GM21717 (cell line): ENCODE measurements at regions not wholly inside any gene's neighbourhood (a gene's known extent, or its start where the extent isn't known, plus 50 kb on each side); places are given as distances from the start of the nearest gene placed in this dataset.

ENCODE experiments used
- ATAC-seq: cut with Tn5 transposase; IDR thresholded peaks from one replicate; pipeline ENCODE4 v1.9.1; 2021; ENCODE audit warnings: mild to moderate bottlenecking, moderate library complexity; ENCODE audit not compliant: unreplicated experiment

DNA sequence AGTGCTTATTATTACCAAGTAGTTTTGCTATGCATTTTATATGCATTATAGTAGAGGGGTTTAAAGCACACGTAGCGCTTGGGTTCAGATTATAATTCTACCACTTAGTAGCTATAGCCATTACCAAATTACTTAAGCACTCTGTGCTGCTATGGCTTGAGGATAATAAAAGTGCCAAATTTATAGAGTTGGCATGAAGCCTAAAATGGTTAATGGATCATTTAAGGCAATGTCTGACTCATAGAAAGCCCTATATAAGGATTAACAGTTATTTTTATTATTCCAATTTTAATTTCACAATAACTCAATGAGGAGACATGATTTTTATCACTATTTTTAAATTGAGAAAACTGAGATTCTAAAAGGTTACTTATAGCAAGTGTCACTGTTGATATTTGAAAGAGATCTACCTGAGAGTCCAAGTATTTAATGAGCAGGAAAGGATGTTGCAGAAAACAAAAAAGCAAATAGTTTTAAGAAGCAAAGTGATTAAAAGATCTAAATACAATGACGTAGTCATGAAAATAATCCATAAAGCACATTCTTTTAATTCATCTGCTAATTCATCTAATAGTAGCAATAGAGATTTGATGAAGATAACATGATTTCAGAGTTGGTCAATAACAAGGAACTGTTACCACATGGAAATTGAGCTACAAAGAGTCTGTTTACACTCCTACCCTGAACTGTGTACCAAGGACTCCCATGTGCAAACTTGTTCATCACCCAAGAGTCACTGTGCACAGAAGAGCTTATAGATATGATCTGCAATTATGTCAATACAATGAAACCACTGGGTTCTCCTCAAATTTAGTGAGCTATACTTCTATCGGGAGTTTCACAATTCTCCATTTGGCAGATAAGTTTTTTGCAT, 78.8 kb upstream of the DTNA start:
- no peak for ATAC-seq

DNA sequence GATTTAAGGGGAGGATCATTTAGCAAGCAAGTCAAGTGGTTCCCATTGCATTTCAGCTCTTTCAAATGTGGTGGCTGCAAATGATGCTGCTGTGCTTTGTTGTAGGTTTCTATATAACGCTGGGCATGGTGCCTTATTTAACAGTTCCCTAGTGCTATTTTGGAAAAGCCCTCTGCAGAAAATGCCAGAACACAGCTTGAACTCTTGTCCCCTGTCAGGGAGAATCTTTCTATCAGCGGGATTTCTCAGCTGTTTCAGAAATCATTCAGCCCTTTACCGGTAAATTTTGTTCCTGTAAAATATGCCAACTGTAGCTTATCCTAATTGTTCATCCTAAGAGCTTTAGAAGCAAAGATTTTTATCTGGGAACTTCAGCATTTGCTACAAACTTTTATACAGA, 77.8 kb upstream of the DTNA start:
- no peak for ATAC-seq

DNA sequence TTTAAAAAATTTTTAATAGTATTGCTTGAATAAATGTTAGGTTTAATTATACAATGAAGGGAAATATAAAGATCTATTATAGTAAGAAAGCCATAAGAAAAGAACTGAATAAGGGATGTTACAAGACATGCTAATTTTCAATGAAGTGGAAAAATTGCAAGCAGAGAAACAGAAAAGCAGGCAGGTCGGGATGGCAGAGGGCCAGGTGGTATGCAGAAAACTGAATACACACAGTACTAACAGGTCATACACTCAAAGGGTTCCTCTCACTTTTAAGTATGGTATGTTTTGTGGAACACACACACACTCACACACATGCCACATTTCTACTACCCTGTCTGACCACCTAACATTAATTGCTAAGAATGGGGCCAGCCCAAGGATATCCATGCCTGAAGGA, 76.7 kb upstream of the DTNA start:
- no peak for ATAC-seq

DNA sequence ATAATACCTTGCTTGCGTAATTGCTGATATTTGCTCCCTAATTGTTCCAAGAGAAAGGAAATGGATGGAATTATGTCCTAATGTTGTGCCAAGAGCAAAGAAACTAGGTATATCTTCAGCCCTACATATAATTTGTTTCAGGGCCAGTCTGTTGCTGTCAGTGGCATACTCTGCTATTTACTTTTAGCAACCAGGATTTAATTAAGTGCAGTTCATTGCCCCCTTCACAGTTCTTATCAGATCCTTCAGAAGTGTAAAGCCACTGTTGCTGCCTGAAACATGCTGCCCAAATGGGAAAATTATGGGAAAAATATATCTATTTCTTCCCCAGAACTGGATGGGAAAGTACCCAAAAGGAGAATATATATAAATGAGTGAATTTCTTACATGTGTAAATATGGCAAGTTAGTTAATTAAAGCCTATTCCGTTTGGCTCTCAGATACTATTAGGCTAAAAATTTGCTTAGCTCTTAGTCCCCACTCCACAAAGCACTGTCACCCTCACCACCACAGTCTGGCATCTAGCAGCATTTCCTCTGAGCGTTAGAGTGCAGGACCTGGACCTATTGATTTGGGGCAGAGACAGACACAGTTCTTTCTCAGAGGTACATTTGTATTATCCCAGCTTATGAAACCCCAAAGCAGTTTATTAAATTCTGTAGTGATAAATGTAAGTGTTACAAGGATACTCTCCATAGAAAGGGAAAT, 72.8 kb upstream of the DTNA start:
- no peak for ATAC-seq

DNA sequence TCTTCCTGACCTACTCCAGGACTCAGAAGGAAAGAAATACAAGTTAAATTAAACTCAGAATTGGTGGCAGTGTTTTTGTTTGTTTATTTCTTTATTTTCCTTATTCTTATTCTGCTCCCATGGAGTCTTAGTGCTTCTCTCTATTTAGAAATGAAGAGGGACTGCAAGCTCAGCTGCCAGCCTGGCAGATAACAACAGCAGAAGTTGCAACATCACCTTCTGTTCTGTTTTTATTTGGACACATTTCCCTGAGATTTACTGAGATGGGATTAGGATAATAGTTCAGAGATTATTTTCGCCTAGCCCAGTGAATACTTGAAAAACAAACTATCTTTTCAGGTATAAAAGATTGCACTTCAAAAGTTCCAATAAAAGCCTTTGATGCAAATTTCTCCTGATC, 70.4 kb upstream of the DTNA start:
- ATAC-seq = no peak

DNA sequence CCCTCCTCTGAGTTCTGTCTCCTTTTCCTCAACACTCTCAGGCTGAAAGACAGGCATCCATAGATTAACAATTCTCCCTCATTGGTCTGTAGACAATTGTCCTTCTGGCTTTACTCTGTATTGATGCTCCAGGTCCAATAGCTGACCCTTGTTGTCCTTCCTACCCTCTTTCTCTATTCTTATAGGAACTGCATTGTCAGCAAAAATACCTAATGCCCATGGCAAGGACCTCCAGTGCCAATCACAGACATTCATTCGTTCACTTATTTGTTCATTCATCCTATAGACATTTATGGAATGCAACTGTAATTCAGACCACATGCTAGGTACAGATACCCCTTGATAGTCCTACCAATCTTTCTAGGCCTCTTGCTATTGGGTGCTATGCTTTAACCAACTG, 69.8 kb upstream of the DTNA start:
- no peak for ATAC-seq

DNA sequence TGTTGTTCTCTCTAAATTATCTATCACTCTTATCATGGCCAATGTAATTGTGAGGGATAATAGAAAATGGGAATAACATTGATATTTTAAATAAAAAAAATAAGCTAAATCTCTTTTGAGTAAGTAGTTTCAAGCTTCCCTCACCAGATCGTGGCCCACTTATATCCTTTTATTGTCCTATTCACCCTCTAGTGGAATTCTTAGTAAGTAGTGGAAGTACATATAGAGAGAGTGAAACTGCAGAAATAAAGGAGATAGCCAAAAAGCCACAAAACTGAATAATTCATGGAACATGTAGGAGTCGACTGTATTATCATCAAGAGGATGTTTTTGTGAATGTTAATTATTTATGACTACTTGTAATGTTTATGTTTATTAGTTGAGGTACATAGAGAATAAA, 66.1 kb upstream of the DTNA start:
- no peak for ATAC-seq

DNA sequence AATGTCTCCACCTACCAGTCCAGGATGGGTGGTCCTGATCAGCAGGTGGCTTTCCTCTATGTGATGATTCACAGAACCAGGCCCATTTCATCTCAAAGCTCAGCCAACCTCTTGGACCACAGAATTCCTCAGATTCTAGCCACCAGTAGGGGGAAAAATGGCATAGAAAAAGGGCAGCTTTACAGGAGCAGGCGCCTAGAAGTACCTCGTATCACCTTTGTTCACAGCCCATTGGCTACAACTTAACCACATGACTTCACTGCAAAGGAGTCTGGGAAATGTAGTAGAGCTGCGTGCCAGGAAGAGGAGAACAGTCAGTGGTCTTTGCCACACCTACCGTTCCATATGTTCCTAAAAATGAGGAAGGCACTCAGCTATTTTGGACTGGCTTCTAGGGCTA, 62.8 kb upstream of the DTNA start:
- no peak for ATAC-seq

DNA sequence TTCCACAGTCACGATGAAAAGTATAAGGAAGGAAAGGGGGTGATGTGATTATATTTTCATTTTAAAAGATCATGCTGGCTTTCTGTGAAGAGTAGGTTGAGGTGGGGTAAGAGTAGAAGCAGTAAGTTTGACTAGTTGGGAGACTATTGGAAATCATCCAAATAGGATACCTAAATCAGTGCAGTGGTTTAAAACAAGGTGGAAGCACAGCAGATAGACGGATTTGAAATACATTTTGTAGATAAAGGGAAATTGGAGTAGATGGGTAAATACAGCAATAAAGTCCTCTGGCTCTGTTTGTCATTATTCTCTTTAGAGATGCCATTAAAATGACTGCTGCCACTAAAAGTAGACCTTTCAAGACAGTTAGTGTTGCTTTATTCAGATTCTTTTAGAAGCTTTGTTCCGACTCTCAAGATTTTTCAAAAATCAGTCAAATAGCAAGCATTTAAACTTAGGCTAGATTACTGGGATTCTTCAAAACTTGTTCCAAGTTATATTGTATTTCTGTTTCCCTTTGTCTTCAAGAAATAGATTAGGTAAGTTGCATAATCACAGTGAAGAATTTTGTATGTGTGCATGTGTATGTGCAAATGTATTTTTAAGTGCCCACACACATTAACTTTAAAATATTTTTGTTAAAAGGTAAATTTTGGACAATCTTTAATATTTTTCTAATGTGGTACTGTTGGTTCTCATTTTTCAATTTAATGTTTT, 61.7 kb upstream of the DTNA start:
- no peak for ATAC-seq

DNA sequence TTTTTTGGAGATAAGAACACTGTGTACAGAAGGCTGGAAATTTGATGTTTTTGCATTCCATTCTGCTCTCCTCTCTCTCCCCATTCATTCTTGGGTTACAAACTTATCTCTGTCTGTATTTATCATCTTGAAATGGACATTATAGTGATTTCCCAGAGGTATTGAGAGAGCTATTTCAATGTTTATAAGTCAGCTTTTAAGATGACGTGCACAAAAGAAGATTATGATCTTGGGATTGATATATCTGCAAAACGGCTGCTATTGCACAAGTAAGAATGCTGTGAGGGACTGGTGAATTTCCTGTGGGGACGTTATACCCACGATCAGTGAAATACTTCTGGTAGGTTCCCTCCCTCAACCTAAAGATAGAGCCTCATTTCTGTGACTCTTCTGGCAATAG, 61.0 kb upstream of the DTNA start:
- ATAC-seq = no peak

DNA sequence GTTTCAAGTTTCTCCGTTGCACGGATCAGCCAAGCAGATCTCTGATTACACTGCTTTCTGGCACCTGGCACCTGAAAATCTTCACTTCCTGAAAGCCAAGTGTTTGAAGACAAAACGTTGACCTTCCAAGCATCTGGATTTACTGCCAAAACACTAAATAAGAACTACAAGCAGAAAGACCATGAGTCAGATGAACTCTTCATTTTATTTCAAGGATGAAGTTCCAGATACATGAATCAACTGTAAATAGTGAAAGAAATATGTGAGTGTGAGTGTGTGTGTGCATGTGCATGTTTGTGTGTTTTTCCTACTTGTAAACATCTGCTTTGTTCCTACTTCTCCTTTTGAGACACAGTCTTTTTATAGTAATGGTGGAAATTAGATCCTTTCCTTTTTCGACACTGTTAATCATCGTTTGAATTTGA, 60.0 kb upstream of the DTNA start:
- ATAC-seq = no peak

DNA sequence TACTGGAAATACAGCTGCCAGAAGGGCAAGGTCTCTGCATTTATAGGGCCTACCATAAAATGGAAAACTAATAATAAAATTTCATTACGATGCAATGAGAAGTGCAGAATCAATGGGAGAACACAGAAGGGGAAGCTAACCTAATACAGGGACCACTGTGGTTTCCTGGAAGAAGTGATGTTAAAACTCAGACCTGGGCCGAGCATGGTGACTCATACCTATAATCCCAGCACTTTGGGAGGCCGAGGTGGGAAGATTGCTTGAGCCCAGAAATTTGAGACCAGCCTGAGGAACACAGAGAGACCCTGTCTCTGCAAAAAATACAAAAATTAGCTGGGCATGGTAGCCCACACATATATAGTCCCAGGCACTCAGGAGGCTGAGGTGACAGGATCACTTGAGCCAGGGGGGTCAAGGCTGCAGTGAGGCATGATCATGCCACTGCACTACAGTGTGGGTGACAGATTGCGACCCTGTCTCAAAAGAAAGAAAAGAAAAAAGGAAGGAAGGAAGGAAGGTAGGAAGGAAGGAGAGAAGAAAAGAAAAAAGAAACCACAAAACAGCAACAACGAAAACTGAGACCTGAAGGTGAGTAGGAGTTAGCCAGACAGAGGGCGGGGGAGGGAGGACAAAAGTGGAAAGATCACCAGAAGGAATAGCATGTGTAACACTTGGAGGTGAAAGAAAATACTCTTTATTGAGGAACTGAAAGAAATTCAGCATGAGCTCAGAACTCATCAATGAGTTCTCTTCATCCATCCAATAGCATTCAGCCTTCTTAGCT, 58.3 kb upstream of the DTNA start:
- no peak for ATAC-seq

DNA sequence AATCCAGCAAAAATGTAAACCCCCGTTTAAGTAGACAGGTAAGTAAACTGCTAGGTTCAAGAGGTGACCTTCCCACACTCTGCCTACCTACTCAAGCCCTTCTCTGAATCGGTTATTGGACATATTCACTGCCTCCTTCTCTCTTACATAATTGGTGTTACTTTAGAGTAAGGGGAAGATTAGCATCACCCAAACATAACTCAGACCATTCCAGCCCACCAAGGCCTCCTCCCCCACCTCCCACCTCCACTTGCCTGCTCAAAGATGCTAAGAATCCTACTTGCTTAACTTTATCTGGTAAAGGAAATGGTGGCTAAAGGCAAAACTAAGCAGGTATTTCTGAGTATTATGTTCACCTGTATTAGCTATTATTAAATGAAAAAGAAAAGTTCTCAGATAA, 55.0 kb upstream of the DTNA start:
- no peak for ATAC-seq

DNA sequence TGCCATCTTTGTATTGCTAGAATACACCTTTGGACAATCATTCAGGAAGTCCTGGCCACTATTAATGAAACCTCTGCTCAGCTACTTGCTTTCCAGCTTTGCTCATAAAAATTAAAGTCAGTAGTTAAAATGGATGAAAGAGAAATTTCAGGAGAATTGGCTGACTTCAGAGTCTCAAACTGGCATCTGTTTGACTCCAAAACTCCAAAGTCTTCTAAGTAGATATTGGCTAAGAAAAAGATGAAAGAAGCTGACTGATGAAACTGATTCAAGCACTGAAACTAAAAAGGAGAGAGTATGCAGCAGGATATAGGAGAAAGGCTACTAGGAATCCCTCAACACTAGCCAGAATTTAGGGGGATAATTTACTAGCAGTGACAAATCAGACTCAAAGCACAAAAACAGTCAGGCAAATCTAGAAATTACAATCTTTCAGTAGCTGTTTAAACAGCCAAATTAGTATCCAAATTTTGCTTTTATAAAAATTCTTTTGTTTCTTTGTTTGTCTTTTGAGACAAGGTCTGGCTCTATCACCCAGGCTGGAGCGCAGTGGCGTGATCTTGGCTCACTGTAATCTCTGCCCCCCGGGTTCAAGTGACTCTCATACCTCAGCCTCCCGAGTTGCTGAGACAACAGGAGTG, 52.1 kb upstream of the DTNA start:
- ATAC-seq = no peak

DNA sequence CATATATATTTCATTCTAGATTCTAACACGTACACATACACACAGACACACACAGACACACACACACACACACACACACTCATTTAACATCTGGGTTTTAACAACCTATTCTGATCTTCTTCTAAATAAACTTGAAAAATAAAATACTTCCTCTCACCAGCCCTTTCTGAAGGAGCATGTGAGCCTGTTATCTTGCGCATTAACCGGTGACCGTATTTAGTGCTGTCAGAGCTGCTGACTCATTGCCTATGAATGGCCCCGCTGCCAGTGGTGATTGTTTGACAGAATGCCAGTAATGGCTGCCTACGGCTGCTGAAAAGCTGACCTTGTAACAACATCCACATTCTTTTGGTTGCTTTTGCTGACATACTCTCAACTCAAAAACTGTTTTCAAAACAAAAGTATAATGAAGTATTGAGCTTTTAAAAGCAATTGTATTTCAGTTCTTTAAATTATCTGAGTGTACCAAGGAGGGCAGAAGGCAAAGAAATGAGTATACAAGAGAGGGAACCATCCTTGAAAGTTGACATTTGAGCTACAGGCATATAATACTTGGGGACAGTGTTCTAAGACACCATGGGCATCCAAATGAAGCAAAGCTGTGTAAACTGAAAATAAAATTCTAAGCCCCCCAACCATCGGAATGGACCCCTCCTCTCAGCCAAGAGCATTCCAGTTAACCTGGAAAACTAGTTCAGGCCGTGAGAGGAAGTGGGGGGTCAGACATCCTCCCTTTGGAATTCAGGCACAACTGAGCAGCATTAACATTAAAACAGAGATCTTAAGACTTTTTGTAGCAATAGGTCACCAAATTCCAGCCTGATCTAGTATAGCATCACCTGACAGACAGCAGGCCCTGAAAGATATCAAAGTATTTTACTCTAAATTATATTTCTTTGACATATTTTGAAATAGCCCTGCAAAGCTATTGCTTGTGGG, 50.2 kb upstream of the DTNA start:
- no peak for ATAC-seq
